NCI-H2227 treated with DMSO at 0.1 percent for 48 hours (cell line): ENCODE measurements at regions not wholly inside any gene's neighbourhood (a gene's known extent, or its start where the extent isn't known, plus 50 kb on each side); places are given as distances from the start of the nearest gene placed in this dataset.
"Not testable (repeated sequence)": the region's sequence is repeated elsewhere in the genome, so short reads cannot be mapped to it uniquely, and the experiment has no call there.

ENCODE experiments used
- DNase-seq: peaks from one replicate; lab custom pipeline; 2025; lab: John Stamatoyannopoulos, UW

DNA sequence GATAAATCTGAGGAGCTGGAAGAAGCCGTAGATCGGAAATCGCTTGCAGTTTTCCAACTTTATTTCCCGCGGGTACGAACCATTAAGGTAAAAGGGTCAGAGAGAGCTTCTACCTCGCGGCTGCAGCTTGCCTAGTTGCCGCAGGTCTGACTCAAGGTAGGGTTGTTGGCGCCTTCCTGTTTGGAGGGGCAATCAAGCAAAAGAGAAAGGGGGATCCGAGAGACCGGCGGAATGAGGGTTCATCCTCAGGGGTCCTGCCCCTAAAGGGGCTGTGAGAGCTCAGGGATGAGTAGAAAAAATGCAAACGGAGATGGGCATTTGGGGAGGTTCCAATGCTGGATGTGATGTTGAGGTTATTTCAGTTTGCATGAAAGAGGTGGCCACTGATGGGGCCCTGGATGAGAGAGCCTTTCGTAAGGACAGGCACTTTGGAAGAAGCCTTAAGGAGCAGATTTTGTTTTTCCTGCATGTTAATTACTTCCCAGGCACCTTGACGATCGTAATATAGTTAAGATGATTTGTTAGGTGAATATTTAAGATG is 265.4 kb downstream of the CGGBP1 start:
- no peak for DNase-seq

GRCh38 chr3:87792534-87793336 is 266.1 kb downstream of the CGGBP1 start, which contains the start of gene HTR1F:
TSS of gene HTR1F (plus strand) at chr3:87792706.
- DNase-seq, result no peak

GRCh38 chr3:87792198-87792533 is 266.6 kb downstream of the CGGBP1 start:
- DNase-seq, result no peak

- DNase-seq, result no peak
These were observed 267.4 kb downstream of the CGGBP1 start for GRCh38 chr3:87791248-87792027.

GRCh38 chr3:87789049-87789448 is 269.8 kb downstream of the CGGBP1 start:
- not testable (repeated sequence) for DNase-seq

DNA sequence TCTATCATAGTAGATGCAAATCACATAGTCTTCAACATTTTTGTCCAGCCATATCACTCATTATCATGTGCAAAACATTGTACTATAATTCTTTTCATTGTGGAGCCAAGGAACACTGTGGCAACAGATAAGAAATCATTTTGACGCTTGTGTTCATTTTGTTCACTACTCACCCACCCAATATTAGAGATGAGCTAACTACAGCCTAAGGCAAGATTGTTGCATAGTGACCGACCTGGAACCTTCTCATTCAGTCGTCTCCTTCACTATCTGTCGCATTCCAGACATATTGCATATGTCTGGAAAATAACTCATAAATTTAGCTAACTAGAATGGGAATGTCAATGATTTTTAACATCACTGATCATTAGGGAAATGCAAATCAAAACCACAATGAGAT is 270.3 kb downstream of the CGGBP1 start:
- no peak for DNase-seq

- no peak for DNase-seq
These were observed 278.0 kb downstream of the CGGBP1 start for GRCh38 chr3:87780811-87781210.

DNA sequence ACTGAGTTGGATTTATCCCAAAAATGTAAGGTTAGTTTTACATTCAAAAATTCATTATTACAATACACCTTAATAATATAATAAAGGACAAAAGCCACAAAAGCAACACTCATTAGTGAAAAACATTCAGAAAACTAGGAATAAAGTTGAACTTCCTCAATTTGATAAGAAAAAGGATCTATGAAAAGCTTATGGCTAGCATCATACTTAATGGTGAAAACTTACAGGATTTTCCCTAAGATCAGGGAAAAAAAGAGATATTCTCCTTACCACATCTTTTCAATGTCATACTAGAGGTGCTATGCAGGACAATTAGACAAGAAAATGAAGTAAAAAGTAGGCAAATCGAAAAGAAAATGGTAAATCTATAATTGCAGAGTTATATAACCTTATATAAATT is 279.9 kb downstream of the CGGBP1 start:
- no peak for DNase-seq

DNA sequence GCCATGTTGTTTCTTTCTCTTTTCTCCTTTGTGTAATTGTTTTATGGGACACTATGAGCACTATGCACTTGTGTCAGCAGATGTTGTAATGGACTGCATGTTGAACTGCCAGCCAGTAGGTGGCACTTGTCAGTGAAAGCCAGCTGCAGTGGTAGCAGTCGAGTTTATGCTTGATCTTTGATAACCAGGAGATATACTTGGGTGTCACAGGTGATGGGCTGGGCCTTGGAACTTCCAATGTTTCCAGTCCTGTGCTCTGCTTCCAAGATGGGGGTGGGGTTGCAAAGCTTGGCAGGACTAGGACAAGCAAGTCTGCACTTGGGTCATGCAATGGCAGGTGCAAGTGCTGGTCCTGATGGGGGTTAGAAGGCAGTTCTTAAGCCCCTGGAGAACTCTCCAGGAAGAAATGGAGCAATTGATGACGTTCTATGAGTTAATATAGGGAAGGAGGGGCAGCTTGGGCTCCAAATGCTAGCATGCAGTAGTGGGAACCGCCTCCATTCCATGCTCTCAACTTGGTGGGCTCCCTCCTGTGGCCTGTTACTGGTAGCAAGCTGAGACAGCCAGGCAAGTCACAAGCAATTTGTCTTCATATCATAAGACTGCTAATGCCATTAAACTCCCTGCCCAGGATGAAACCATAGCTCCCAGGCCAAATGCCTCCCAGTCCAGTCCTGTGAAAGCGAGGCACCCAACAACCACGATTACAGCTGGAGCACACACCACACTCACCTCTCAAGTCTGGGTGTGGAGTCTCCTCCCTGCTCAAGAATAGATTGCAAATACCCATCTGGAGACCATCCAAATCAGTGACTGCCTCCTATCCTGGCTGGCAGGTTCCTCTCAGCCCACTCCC is 287.2 kb downstream of the CGGBP1 start:
- no peak for DNase-seq

- no peak for DNase-seq
These were observed 292.1 kb downstream of the CGGBP1 start for GRCh38 chr3:87766721-87767120.

GRCh38 chr3:87765256-87765655 is 293.5 kb downstream of the CGGBP1 start:
- no peak for DNase-seq

GRCh38 chr3:87761795-87762194 is 297.0 kb downstream of the CGGBP1 start:
- no peak for DNase-seq

DNA sequence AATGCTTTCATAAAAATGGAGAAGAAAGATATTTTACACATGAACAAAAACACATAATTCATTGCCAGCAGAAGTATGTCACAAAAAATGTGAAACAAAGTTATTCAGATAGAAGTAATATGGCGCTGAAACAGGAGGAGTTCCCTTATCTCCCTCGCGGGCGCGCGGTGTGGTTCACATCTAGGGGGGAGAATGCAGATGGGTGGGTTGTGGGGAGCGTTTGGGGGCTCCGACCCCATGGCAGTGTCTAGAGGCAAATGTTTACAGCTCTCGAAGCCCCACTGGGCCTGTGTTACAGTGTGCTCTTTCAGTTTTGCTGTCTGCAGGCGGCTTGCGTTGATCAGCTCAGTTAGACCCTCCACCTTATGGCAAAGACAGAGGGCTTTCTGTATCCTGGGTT is 297.5 kb downstream of the CGGBP1 start:
- no peak for DNase-seq

DNA sequence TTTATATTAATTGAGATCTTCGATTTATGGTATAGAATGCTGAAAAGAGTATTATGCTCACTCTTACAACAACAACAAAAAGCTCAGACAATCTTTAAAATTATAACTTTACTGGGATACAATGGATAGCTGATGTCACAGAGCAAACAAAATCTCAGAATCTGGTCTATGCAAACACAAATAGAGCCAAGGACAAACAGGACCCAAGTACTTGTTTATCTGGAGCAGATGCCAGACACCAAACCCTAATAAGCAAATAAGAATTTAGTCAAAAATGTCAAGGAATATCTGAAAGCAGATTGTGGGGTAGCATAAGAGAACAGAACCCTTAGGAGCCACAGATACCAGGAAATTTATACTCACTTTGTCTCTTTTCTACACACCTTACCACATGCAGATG is 302.2 kb downstream of the CGGBP1 start:
- DNase-seq, result no peak

DNA sequence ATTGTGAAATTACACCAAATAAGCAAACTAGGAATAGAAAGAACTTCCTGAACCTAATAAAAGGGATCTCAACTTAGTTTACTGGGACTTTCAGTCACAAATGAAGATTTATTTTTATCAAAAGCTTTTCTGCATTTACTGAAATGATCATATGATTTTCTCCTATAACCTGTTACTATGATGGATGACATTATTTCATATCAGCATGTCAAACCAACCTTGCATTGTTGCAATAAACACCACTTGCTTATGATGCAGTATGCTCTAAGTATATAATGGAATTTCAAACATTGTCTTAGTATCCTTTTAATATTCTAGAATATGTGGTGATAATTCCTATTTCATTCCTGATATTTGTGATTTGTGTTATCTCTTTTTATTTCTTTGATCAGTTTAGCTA is 303.0 kb downstream of the CGGBP1 start:
- no peak for DNase-seq

- no peak for DNase-seq
These were observed 316.6 kb downstream of the CGGBP1 start for GRCh38 chr3:87742250-87742649.

GRCh38 chr3:87740894-87741293 is 317.9 kb downstream of the CGGBP1 start:
- DNase-seq, result not testable (repeated sequence)

DNA sequence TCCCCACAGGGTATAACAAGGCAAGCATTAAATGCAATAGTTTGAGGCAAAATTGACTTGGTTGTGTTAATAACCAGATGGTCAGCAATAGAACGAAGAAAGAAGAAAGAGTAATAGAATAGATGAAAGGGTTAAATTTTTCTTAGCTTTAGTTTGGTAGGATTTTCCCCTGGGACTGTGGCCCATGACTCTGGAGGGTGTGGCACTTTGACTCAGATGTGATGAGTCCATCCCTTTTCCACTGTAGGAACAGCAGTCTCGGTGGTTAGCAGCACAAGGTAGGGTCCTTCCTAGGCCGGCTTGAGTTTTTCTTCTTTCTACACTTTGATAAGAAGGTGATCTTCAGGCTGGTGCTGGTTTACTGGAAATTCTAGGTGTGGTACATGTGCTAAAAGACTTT is 321.0 kb downstream of the CGGBP1 start:
- DNase-seq, result not testable (repeated sequence)

DNA sequence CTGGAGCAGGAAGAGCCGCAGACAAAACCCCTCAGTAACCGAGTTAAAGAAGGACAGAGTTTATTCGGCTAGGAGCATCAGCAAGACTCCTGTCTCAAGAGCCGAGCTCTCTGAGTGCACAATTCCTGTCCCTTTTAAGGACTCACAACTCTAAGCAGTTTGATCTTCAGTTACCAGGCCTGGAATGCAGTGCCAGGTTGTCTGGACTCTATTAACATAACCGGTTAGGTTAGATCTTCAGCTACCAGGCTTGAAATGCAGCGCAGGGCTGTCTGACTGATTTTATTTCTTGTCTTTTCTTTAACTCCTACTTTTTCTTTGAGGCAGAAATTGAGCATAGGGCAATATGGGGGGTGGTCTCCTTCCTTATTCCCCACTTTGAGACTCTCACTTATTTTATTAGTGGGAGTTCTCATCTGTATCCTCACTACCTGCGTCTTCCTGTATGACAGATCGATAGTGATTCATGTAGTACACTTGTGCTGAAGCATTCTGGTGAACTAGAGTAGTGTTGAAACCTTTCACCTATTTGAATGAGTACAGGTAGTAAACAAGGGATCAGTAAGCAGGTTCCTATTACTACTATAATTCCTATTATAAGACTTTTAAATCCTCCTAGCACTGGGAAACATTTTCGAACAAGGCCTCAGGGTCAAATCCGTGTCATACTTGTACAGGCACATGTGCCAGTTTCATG is 325.0 kb downstream of the CGGBP1 start:
- no peak for DNase-seq

DNA sequence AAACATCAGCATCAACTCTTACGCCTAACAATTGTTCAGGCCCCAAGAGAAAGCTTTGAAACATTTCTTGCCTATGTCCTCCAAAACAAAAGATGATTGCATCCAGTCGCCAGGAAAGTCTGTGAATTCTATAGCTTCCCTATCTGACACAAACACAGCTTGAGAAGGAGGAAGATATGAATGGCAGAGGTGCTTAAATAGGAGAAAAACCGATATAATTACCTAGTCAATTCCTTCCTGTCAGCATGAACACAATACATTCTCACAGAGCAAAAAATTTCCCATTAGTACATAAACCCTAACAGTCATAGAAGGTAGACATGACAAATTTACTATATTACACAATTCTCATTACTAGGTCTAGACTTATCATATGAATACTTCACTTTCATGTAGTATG is 326.5 kb downstream of the CGGBP1 start:
- no peak for DNase-seq

DNA sequence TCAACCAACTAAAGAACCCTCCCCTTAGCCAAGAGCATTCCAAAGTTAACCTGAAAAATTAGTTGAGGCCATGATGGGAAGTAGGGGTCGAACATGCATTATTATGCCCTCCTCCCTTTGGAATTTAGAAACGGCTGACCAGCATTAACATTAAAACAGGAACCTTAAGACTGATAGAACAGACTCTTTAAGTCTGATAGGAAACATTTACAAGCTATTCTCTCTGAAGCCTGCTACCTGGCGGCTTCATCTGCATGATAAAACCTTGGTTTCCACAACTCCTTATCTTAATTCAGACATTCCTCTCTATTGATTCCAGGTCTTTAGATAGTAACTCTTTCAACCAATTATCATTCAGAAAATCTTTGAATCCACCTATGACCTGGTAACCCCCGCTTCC is 331.0 kb downstream of the CGGBP1 start:
- DNase-seq, result no peak

- DNase-seq, result no peak
These were observed 339.7 kb downstream of the CGGBP1 start for GRCh38 chr3:87719060-87719459.
